ENCODE measurements at regions not wholly inside any gene's neighbourhood (a gene's known extent, or its start where the extent isn't known, plus 50 kb on each side); places are given as distances from the start of the nearest gene placed in this dataset.

- no peak for TF ChIP-seq POLR2A (IDR thresholded peaks at IDR 0.05)
- TF ChIP-seq CTCF (IDR thresholded peaks at IDR 0.05) = no peak
- H3K4me1 ChIP-seq = no peaks in the 10 kb centered on the region
- H3K27ac ChIP-seq = no peak overlapping the region
- intact Hi-C loops (cut with DNase I; ENCODE audit: low total_unique reads) = no loop called here
- H3K36me3 ChIP-seq = no peaks in the 10 kb centered on the region
- H3K27me3 ChIP-seq = no peaks in the 10 kb centered on the region
- no peaks in the 10 kb centered on the region for H3K9me3 ChIP-seq
- DNase-seq = no peak
- H3K4me3 ChIP-seq = no peak overlapping the region
Measured at GRCh38 chr2:121082191-121082590, 202.8 kb downstream of the TFCP2L1 start.

- no peak overlapping the region for H3K27ac ChIP-seq
- no peaks in the 10 kb centered on the region for H3K36me3 ChIP-seq
- H3K27me3 ChIP-seq = no peaks in the 10 kb centered on the region
- no peak for TF ChIP-seq POLR2A (IDR thresholded peaks at IDR 0.05)
- TF ChIP-seq CTCF (IDR thresholded peaks at IDR 0.05) = no peak
- H3K9me3 ChIP-seq = no peaks in the 10 kb centered on the region
- intact Hi-C loops (cut with DNase I; ENCODE audit: low total_unique reads) = no loop called here
- no peak overlapping the region for H3K4me3 ChIP-seq
- no peak for DNase-seq
- H3K4me1 ChIP-seq = no peaks in the 10 kb centered on the region
Measured at GRCh38 chr2:121084130-121084680, 200.8 kb downstream of the TFCP2L1 start.

GRCh38 chr2:121085801-121086200, 199.2 kb downstream of the TFCP2L1 start:
- DNase-seq = no peak
- TF ChIP-seq POLR2A (IDR thresholded peaks at IDR 0.05) = no peak
- no peak for TF ChIP-seq CTCF (IDR thresholded peaks at IDR 0.05)
- intact Hi-C loops (cut with DNase I; ENCODE audit: low total_unique reads) = no loop called here
- Histone ChIP-seq H3K4me3 (no peak overlapping the region), H3K9me3 (no peaks in the 10 kb centered on the region), H3K36me3 (no peaks in the 10 kb centered on the region), H3K27ac (no peak overlapping the region), H3K27me3 (no peaks in the 10 kb centered on the region), H3K4me1 (no peaks in the 10 kb centered on the region)

- no peaks in the 10 kb centered on the region for H3K27me3 ChIP-seq
- no peak for TF ChIP-seq CTCF (IDR thresholded peaks at IDR 0.05)
- no peak for TF ChIP-seq POLR2A (IDR thresholded peaks at IDR 0.05)
- no peak overlapping the region for H3K4me3 ChIP-seq
- DNase-seq = no peak
- no peaks in the 10 kb centered on the region for H3K4me1 ChIP-seq
- intact Hi-C loops (cut with DNase I; ENCODE audit: low total_unique reads) = no loop called here
- no peaks in the 10 kb centered on the region for H3K36me3 ChIP-seq
- no peaks in the 10 kb centered on the region for H3K9me3 ChIP-seq
- H3K27ac ChIP-seq = no peak overlapping the region
Measured at GRCh38 chr2:121086450-121086849, 198.6 kb downstream of the TFCP2L1 start.

- no peaks in the 10 kb centered on the region for H3K9me3 ChIP-seq
- intact Hi-C loops (cut with DNase I; ENCODE audit: low total_unique reads) = no loop called here
- H3K36me3 ChIP-seq = no peaks in the 10 kb centered on the region
- DNase-seq = no peak
- no peak overlapping the region for H3K27ac ChIP-seq
- H3K4me1 ChIP-seq = no peaks in the 10 kb centered on the region
- TF ChIP-seq CTCF (IDR thresholded peaks at IDR 0.05) (no peak), POLR2A (IDR thresholded peaks at IDR 0.05) (no peak)
- H3K4me3 ChIP-seq = no peak overlapping the region
- H3K27me3 ChIP-seq = no peaks in the 10 kb centered on the region
Measured at GRCh38 chr2:121087117-121087516, 197.9 kb downstream of the TFCP2L1 start.
